ENCODE measurements at regions not wholly inside any gene's neighbourhood (a gene's known extent, or its start where the extent isn't known, plus 50 kb on each side); places are given as distances from the start of the nearest gene placed in this dataset.

- Mint-ChIP-seq H3K4me3 (no peak overlapping the region), H3K27ac (no peak overlapping the region), H3K4me1 (no peaks in the 10 kb centered on the region), H3K36me3 (ENCODE audit: low read depth) (no peaks in the 10 kb centered on the region), H3K9me3 (peaks cover 13% of the 10 kb centered on the region), H3K27me3 (ENCODE audit: low read depth, poor library complexity) (peaks cover 6% of the 10 kb centered on the region)
- no peak for TF ChIP-seq CTCF (IDR thresholded peaks at IDR 0.05)
- no peak for DNase-seq
These were observed 242.0 kb downstream of the PTGER3 start for GRCh38 chr1:70805641-70806040.

- H3K9me3 Mint-ChIP-seq, result peaks cover 13% of the 10 kb centered on the region
- no peak overlapping the region for H3K27ac Mint-ChIP-seq
- H3K4me1 Mint-ChIP-seq, result no peaks in the 10 kb centered on the region
- H3K27me3 Mint-ChIP-seq (ENCODE audit: low read depth, poor library complexity), result peaks cover 6% of the 10 kb centered on the region
- no peak for TF ChIP-seq CTCF (IDR thresholded peaks at IDR 0.05)
- H3K36me3 Mint-ChIP-seq (ENCODE audit: low read depth), result no peaks in the 10 kb centered on the region
- DNase-seq, result no peak
- no peak overlapping the region for H3K4me3 Mint-ChIP-seq
These were observed 240.4 kb downstream of the PTGER3 start for GRCh38 chr1:70807088-70807664.

GRCh38 chr1:70809069-70809468, 238.5 kb downstream of the PTGER3 start:
- no peak for DNase-seq
- peaks cover 6% of the 10 kb centered on the region for H3K27me3 Mint-ChIP-seq (ENCODE audit: low read depth, poor library complexity)
- no peak for TF ChIP-seq CTCF (IDR thresholded peaks at IDR 0.05)
- no peaks in the 10 kb centered on the region for H3K4me1 Mint-ChIP-seq
- no peaks in the 10 kb centered on the region for H3K36me3 Mint-ChIP-seq (ENCODE audit: low read depth)
- no peak overlapping the region for H3K4me3 Mint-ChIP-seq
- H3K27ac Mint-ChIP-seq, result no peak overlapping the region
- peaks cover 9% of the 10 kb centered on the region for H3K9me3 Mint-ChIP-seq

GRCh38 chr1:70811815-70812214, 235.8 kb downstream of the PTGER3 start:
- Mint-ChIP-seq H3K27me3 (ENCODE audit: low read depth, poor library complexity) (peaks cover 3% of the 10 kb centered on the region), H3K27ac (no peak overlapping the region), H3K4me1 (no peaks in the 10 kb centered on the region), H3K36me3 (ENCODE audit: low read depth) (no peaks in the 10 kb centered on the region), H3K4me3 (no peak overlapping the region), H3K9me3 (peaks cover 3% of the 10 kb centered on the region)
- TF ChIP-seq CTCF (IDR thresholded peaks at IDR 0.05), result no peak
- no peak for DNase-seq

DNA sequence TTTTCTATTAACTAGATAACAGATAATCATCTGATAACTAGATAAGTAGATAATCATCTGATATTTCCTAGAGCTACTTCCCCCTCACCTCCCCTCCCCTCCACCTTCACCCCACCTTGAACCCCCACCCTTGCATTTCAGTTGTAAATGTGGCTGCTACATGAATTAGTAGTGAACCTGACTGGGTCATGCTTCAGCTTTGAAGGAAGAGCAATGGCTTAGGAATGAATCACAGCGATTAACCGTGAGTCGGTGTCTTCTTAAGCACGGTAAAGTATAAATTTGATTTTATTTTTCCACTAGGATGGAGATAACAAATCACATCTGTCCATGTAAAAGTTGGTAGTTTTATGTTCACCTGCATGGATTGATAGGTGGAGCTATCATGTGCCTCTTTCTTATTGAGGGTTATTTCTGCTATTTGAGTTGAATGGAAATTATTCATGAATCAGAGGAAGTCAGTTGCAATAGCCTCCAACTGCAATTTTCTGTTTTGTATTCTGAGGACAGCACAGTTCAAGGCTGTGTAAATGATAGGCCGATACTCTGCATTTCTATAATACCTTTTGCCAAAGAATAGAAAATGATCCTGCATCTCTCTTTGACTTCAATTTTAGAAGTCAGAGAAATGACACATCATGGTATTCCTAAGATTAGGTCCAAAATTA, 235.0 kb downstream of the PTGER3 start:
- Mint-ChIP-seq H3K27ac (no peak overlapping the region), H3K4me3 (no peak overlapping the region), H3K9me3 (peaks cover 3% of the 10 kb centered on the region), H3K27me3 (ENCODE audit: low read depth, poor library complexity) (peaks cover 3% of the 10 kb centered on the region), H3K36me3 (ENCODE audit: low read depth) (no peaks in the 10 kb centered on the region), H3K4me1 (no peaks in the 10 kb centered on the region)
- DNase-seq, result no peak
- no peak for TF ChIP-seq CTCF (IDR thresholded peaks at IDR 0.05)

DNA sequence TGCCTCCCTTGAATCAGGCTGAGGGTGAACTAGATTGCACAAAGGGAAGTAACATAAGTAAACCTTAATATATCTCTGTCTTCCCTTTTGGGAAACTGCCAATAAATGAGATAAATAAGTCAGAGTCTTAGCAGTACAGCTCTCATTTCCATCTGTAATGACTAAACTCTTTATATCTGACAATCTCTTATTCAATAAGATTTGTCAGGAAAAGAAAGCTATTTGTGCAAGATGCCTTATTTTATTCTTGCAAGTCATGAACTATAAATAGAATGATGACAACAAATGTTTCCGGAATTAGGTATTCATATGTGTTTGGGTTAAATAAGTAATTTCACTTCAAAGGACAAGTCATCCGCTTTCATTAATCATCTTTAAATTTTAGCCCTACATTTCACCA, 229.2 kb downstream of the PTGER3 start:
- no peaks in the 10 kb centered on the region for H3K36me3 Mint-ChIP-seq (ENCODE audit: low read depth)
- no peak for TF ChIP-seq CTCF (IDR thresholded peaks at IDR 0.05)
- H3K27ac Mint-ChIP-seq, result no peak overlapping the region
- no peaks in the 10 kb centered on the region for H3K4me1 Mint-ChIP-seq
- peaks cover 3% of the 10 kb centered on the region for H3K27me3 Mint-ChIP-seq (ENCODE audit: low read depth, poor library complexity)
- no peak overlapping the region for H3K4me3 Mint-ChIP-seq
- peaks cover 3% of the 10 kb centered on the region for H3K9me3 Mint-ChIP-seq
- DNase-seq, result no peak

Measured in nephron progenitor cell (in vitro differentiated cells).